DND-41 (cell line): ENCODE measurements at regions not wholly inside any gene's neighbourhood (a gene's known extent, or its start where the extent isn't known, plus 50 kb on each side); places are given as distances from the start of the nearest gene placed in this dataset.
"Not testable (repeated sequence)": the region's sequence is repeated elsewhere in the genome, so short reads cannot be mapped to it uniquely, and the experiment has no call there.

ENCODE experiments used
- ATAC-seq: fragments of 200-7000 bp; cut with Tn5 transposase; 3 replicates; pipeline ENCODE4 v1.9.1; 2021; ENCODE audit warnings: low read depth; ENCODE audit not compliant: insufficient read depth
- DNase-seq: peaks from one replicate; pipeline ENCODE4 v3.0.0-alpha.2; 2020
- H2AFZ ChIP-seq: 2 replicates; pipeline ENCODE4 v1.6.0; 2012; ENCODE audit warnings: low read depth, low read length
- H3K27ac ChIP-seq: 2 replicates; pipeline ENCODE4 v1.5.1; 2012; ENCODE audit warnings: low read length, inconsistent platforms
- H3K27me3 ChIP-seq: fragments of 200-600 bp; sonication (generic); 2 replicates; pipeline ENCODE4 v1.6.0; 2012; ENCODE audit warnings: low read length, mild to moderate bottlenecking, inconsistent platforms; ENCODE audit not compliant: insufficient read depth, poor library complexity
- H3K36me3 ChIP-seq: 2 replicates; pipeline ENCODE4 v1.5.1; 2012; ENCODE audit warnings: low read length, inconsistent platforms; ENCODE audit not compliant: insufficient read depth
- H3K4me1 ChIP-seq: 2 replicates; pipeline ENCODE4 v1.5.1; 2012; ENCODE audit warnings: mild to moderate bottlenecking, low read length; ENCODE audit not compliant: insufficient read depth
- H3K4me2 ChIP-seq: 2 replicates; pipeline ENCODE4 v1.6.0; 2012; ENCODE audit warnings: mild to moderate bottlenecking, moderate library complexity, low read length, inconsistent platforms; ENCODE audit not compliant: insufficient read depth
- H3K4me3 ChIP-seq, 2 experiments: fragments of 200-600 bp in 1 of 2; shearing (Covaris generic) in 1 of 2; 2 replicates each; pipeline ENCODE4 v1.5.1; 2012 to 2016; ENCODE audit warnings: inconsistent platforms in 2 of 2, low read length in 2 of 2, mild to moderate bottlenecking in 2 of 2, low read depth in 1 of 2, moderate library complexity in 1 of 2
- H3K79me2 ChIP-seq: 2 replicates; pipeline ENCODE4 v1.6.0; 2012; ENCODE audit warnings: low read length, inconsistent platforms; ENCODE audit not compliant: insufficient read depth
- H3K9ac ChIP-seq: 2 replicates; pipeline ENCODE4 v1.6.0; 2012; ENCODE audit warnings: low read depth, mild to moderate bottlenecking, inconsistent platforms, low read length, moderate library complexity
- H3K9me3 ChIP-seq: 2 replicates; pipeline ENCODE4 v1.5.1; 2012; ENCODE audit warnings: low read length, moderate library complexity, mild to moderate bottlenecking, inconsistent platforms; ENCODE audit not compliant: insufficient read depth, severe bottlenecking
- H4K20me1 ChIP-seq: 2 replicates; pipeline ENCODE4 v1.6.0; 2012; ENCODE audit warnings: low read length; ENCODE audit not compliant: insufficient read depth
- CTCF ChIP-seq: IDR thresholded peaks from 2 replicates; pipeline ENCODE4 v1.5.1; 2012; ENCODE audit warnings: borderline replicate concordance, low read length, moderate library complexity, mild to moderate bottlenecking; ENCODE audit not compliant: poor library complexity, severe bottlenecking; ENCODE audit errors: extremely low read depth
- EZH2 ChIP-seq: IDR thresholded peaks from 3 replicates; pipeline ENCODE4 v1.6.1; 2012; ENCODE audit warnings: borderline replicate concordance, low read depth, mild to moderate bottlenecking, moderate library complexity, low read length, inconsistent platforms; ENCODE audit not compliant: severe bottlenecking

GRCh38 chr20:29876911-29877285 lies 1380.6 kb upstream of the DEFB115 start:
- DNase-seq (no peak), ATAC-seq (no peak)
- Histone ChIP-seq H3K79me2 (no peaks in the 10 kb centered on the region), H3K4me3 (no peak overlapping the region), H4K20me1 (no peaks in the 10 kb centered on the region), H3K9ac (no peak overlapping the region), H2AFZ (no peak overlapping the region), H3K27ac (no peak overlapping the region), H3K4me1 (no peaks in the 10 kb centered on the region), H3K36me3 (no peaks in the 10 kb centered on the region), H3K4me2 (no peak overlapping the region), H3K27me3 (no peaks in the 10 kb centered on the region), H3K9me3 (peaks cover 36% of the 10 kb centered on the region)
- TF ChIP-seq CTCF (no peak), EZH2 (no peak)

- H3K4me1 ChIP-seq, H4K20me1 ChIP-seq, H3K79me2 ChIP-seq, H2AFZ ChIP-seq, H3K4me2 ChIP-seq, H3K4me3 ChIP-seq, H3K9ac ChIP-seq, H3K27me3 ChIP-seq, ATAC-seq, H3K27ac ChIP-seq, DNase-seq, H3K36me3 ChIP-seq: not testable (repeated sequence)
- peaks cover 36% of the 10 kb centered on the region for H3K9me3 ChIP-seq
Measured at GRCh38 chr20:29877411-29878280, 1379.8 kb upstream of the DEFB115 start.

- Histone ChIP-seq H3K27ac (no peak overlapping the region), H3K36me3 (no peaks in the 10 kb centered on the region), H3K4me2 (no peak overlapping the region), H3K9ac (no peak overlapping the region), H4K20me1 (no peaks in the 10 kb centered on the region), H3K9me3 (peaks cover 36% of the 10 kb centered on the region), H3K4me1 (no peaks in the 10 kb centered on the region), H3K4me3 (no peak overlapping the region), H3K27me3 (no peaks in the 10 kb centered on the region), H3K79me2 (no peaks in the 10 kb centered on the region), H2AFZ (no peak overlapping the region)
- ATAC-seq (no peak), DNase-seq (no peak)
- TF ChIP-seq EZH2, result no peak
- no peak for TF ChIP-seq CTCF
Measured at GRCh38 chr20:29878281-29878741, 1379.2 kb upstream of the DEFB115 start.

GRCh38 chr20:29878777-29879442 lies 1378.6 kb upstream of the DEFB115 start:
- Histone ChIP-seq H3K9me3 (peaks cover 34% of the 10 kb centered on the region), H3K27me3 (no peaks in the 10 kb centered on the region), H3K27ac (no peak overlapping the region), H3K79me2 (no peaks in the 10 kb centered on the region), H3K4me3 (no peak overlapping the region), H3K9ac (no peak overlapping the region), H3K4me1 (no peaks in the 10 kb centered on the region), H2AFZ (no peak overlapping the region), H3K36me3 (no peaks in the 10 kb centered on the region), H4K20me1 (no peaks in the 10 kb centered on the region), H3K4me2 (no peak overlapping the region)
- no peak for DNase-seq
- TF ChIP-seq CTCF (no peak), EZH2 (no peak)
- 0 out of 3 replicates have a peak, but pooled peaks have one; percentile 22 for ATAC-seq

DNA sequence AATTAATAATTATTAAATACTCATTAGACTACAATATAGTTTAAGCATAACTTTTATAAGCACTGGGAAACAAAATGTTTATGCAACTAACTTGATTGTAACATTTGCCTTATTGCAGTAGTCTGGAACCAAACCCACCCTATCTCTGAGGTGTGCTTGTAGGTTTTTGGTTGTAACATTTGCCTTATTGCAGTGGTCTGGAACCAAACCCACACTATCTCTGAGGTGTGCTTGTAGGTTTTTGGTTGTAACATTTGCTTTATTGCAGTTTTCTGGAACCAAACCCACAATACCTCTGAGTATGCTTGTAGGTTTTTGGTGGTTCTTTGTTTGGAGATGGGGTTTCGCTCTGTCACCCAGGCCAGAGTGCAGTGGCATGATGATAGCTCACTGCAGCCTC lies 1376.4 kb upstream of the DEFB115 start:
- not testable (repeated sequence) for H3K9ac ChIP-seq, H3K36me3 ChIP-seq, DNase-seq, H3K4me2 ChIP-seq, H2AFZ ChIP-seq, H4K20me1 ChIP-seq, H3K79me2 ChIP-seq, H3K4me3 ChIP-seq, H3K4me1 ChIP-seq, H3K27ac ChIP-seq, H3K27me3 ChIP-seq
- ATAC-seq, result 0 out of 3 replicates have a peak, but pooled peaks have one; percentile 35
- H3K9me3 ChIP-seq, result peaks cover 28% of the 10 kb centered on the region
